Astrocyte (in vitro differentiated cells and primary cell): ENCODE measurements at regions not wholly inside any gene's neighbourhood (a gene's known extent, or its start where the extent isn't known, plus 50 kb on each side); places are given as distances from the start of the nearest gene placed in this dataset.
"Not testable (repeated sequence)": the region's sequence is repeated elsewhere in the genome, so short reads cannot be mapped to it uniquely, and the experiment has no call there.

ENCODE experiments used
- DNase-seq: peaks from one replicate; pipeline ENCODE4 v3.0.0-alpha.2; 2010; ENCODE audit warnings: low read depth
- FAIRE-seq: peaks from 2 replicates; lab custom pipeline; 2011; peaks lifted over from hg19 to GRCh38; lab: Jason Lieb, UNC
- H2AFZ ChIP-seq: 2 replicates; pipeline ENCODE4 v1.6.0; 2012; ENCODE audit warnings: low read depth, low read length, inconsistent platforms
- H3K27ac ChIP-seq: 2 replicates; pipeline ENCODE4 v1.5.1; 2011; ENCODE audit warnings: low read depth, low read length, inconsistent platforms
- H3K27me3 ChIP-seq: 2 replicates; pipeline ENCODE4 v1.6.0; 2011; ENCODE audit warnings: low read length, inconsistent platforms; ENCODE audit not compliant: insufficient read depth
- H3K36me3 ChIP-seq: 2 replicates; pipeline ENCODE4 v1.5.1; 2011; ENCODE audit warnings: low read length, inconsistent platforms; ENCODE audit not compliant: insufficient read depth
- H3K4me1 ChIP-seq: 2 replicates; pipeline ENCODE4 v1.5.1; 2011; ENCODE audit warnings: low read length, inconsistent platforms; ENCODE audit not compliant: insufficient read depth
- H3K4me2 ChIP-seq: 2 replicates; pipeline ENCODE4 v1.6.0; 2012; ENCODE audit warnings: low read length, inconsistent platforms
- H3K4me3 ChIP-seq: 2 replicates; pipeline ENCODE4 v1.5.1; 2011; ENCODE audit warnings: low read depth, mild to moderate bottlenecking, low read length, inconsistent platforms; ENCODE audit not compliant: insufficient read depth
- H3K79me2 ChIP-seq: 2 replicates; pipeline ENCODE4 v1.6.0; 2012; ENCODE audit warnings: mild to moderate bottlenecking, low read length, inconsistent platforms; ENCODE audit not compliant: insufficient read depth
- H3K9ac ChIP-seq: 2 replicates; pipeline ENCODE4 v1.6.0; 2012; ENCODE audit warnings: mild to moderate bottlenecking, low read length, inconsistent platforms
- H3K9me3 ChIP-seq: 2 replicates; pipeline ENCODE4 v1.5.1; 2012; ENCODE audit warnings: low read depth, mild to moderate bottlenecking, low read length, inconsistent platforms; ENCODE audit not compliant: insufficient read depth
- H4K20me1 ChIP-seq: 2 replicates; pipeline ENCODE4 v1.6.0; 2012; ENCODE audit warnings: low read length, inconsistent platforms; ENCODE audit not compliant: insufficient read depth
- H3K27ac Mint-ChIP-seq: one replicate; pipeline ENCODE4 v1.8.0; 2021; ENCODE audit warnings: mild to moderate bottlenecking, mixed read lengths; ENCODE audit not compliant: unreplicated experiment
- H3K27me3 Mint-ChIP-seq: one replicate; pipeline ENCODE4 v1.8.0; 2021; ENCODE audit warnings: low read depth, mixed read lengths; ENCODE audit not compliant: unreplicated experiment
- H3K36me3 Mint-ChIP-seq: one replicate; pipeline ENCODE4 v1.8.0; 2021; ENCODE audit warnings: low read depth, mixed read lengths; ENCODE audit not compliant: unreplicated experiment
- H3K4me1 Mint-ChIP-seq: one replicate; pipeline ENCODE4 v1.8.0; 2021; ENCODE audit warnings: low read depth, mixed read lengths; ENCODE audit not compliant: unreplicated experiment
- H3K4me3 Mint-ChIP-seq: one replicate; pipeline ENCODE4 v1.8.0; 2021; ENCODE audit warnings: mild to moderate bottlenecking, moderate library complexity, mixed read lengths; ENCODE audit not compliant: unreplicated experiment
- H3K9me3 Mint-ChIP-seq: one replicate; pipeline ENCODE4 v1.8.0; 2021; ENCODE audit warnings: mild to moderate bottlenecking, mixed read lengths; ENCODE audit not compliant: unreplicated experiment
- EZH2 ChIP-seq: IDR thresholded peaks from 2 replicates; pipeline ENCODE4 v1.6.1; 2012; ENCODE audit warnings: mild to moderate bottlenecking, low read length, inconsistent platforms; ENCODE audit not compliant: insufficient read depth
- TF ChIP-seq, protein P1 (sequence below): IDR thresholded peaks from 2 replicates; pipeline ENCODE4 v1.5.1; 2011; ENCODE audit warnings: low read depth, mild to moderate bottlenecking, inconsistent platforms, low read length, moderate library complexity; ENCODE audit not compliant: insufficient read depth

DNA sequence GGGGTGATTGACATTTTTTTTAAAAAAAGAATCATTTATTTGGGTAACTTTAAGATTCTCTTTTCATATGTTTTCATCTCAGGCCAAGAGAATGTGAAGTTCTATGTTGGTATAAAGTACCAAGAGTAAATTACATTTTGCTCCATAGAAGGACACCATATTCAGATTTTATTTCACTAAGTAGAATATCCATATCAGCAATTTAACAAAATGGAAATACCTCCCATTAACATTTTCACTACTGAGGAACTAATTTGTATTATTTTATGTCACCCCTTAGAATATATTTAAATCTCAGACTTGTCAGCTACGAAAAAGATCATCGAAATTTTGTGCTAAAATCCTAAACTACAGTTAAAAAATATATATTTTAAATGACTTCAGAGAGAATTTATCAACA is 274.3 kb downstream of the SEMA3D start:
- H3K27ac Mint-ChIP-seq: no peak overlapping the region
- H3K36me3 Mint-ChIP-seq: no peaks in the 10 kb centered on the region
- Histone ChIP-seq H3K9ac (no peak overlapping the region), H3K27me3 (no peaks in the 10 kb centered on the region), H3K27ac (no peak overlapping the region), H3K4me2 (no peak overlapping the region), H4K20me1 (no peaks in the 10 kb centered on the region), H3K4me1 (no peaks in the 10 kb centered on the region), H3K79me2 (no peaks in the 10 kb centered on the region), H2AFZ (no peak overlapping the region), H3K9me3 (no peaks in the 10 kb centered on the region), H3K4me3 (no peak overlapping the region), H3K36me3 (no peaks in the 10 kb centered on the region)
- H3K27me3 Mint-ChIP-seq: no peaks in the 10 kb centered on the region
- H3K4me1 Mint-ChIP-seq: no peaks in the 10 kb centered on the region
- no peak for DNase-seq
- FAIRE-seq: no peak
- no peaks in the 10 kb centered on the region for H3K9me3 Mint-ChIP-seq
- no peak for TF ChIP-seq EZH2
- TF ChIP-seq, protein P1, sequence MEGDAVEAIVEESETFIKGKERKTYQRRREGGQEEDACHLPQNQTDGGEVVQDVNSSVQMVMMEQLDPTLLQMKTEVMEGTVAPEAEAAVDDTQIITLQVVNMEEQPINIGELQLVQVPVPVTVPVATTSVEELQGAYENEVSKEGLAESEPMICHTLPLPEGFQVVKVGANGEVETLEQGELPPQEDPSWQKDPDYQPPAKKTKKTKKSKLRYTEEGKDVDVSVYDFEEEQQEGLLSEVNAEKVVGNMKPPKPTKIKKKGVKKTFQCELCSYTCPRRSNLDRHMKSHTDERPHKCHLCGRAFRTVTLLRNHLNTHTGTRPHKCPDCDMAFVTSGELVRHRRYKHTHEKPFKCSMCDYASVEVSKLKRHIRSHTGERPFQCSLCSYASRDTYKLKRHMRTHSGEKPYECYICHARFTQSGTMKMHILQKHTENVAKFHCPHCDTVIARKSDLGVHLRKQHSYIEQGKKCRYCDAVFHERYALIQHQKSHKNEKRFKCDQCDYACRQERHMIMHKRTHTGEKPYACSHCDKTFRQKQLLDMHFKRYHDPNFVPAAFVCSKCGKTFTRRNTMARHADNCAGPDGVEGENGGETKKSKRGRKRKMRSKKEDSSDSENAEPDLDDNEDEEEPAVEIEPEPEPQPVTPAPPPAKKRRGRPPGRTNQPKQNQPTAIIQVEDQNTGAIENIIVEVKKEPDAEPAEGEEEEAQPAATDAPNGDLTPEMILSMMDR: no peak
- no peak overlapping the region for H3K4me3 Mint-ChIP-seq

DNA sequence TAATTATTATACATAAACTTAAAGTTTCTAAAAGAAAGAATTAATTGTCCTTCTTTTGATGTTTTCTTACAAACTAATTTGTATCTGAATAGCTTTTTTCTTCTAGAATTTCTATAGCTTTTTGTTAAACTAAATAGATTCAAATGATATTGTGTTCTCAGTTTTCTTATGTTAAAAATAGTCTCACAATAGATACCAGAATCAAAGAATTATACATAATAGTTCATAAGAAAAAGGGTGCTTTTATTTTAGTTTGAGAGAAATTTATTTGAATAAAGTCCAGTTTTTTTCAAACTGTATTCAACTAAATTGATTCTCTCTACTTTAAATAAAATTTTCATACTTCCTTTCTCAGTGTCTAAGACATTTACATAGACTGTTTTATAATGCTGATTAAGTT is 274.8 kb downstream of the SEMA3D start:
- no peaks in the 10 kb centered on the region for H3K4me1 Mint-ChIP-seq
- Histone ChIP-seq H3K79me2 (no peaks in the 10 kb centered on the region), H3K36me3 (no peaks in the 10 kb centered on the region), H3K4me2 (no peak overlapping the region), H3K4me1 (no peaks in the 10 kb centered on the region), H4K20me1 (no peaks in the 10 kb centered on the region), H3K9ac (no peak overlapping the region), H2AFZ (no peak overlapping the region), H3K27ac (no peak overlapping the region), H3K27me3 (no peaks in the 10 kb centered on the region), H3K9me3 (no peaks in the 10 kb centered on the region), H3K4me3 (no peak overlapping the region)
- TF ChIP-seq EZH2: no peak
- no peak for FAIRE-seq
- H3K36me3 Mint-ChIP-seq: no peaks in the 10 kb centered on the region
- H3K4me3 Mint-ChIP-seq: no peak overlapping the region
- no peak for DNase-seq
- no peak overlapping the region for H3K27ac Mint-ChIP-seq
- no peaks in the 10 kb centered on the region for H3K27me3 Mint-ChIP-seq
- H3K9me3 Mint-ChIP-seq: no peaks in the 10 kb centered on the region

DNA sequence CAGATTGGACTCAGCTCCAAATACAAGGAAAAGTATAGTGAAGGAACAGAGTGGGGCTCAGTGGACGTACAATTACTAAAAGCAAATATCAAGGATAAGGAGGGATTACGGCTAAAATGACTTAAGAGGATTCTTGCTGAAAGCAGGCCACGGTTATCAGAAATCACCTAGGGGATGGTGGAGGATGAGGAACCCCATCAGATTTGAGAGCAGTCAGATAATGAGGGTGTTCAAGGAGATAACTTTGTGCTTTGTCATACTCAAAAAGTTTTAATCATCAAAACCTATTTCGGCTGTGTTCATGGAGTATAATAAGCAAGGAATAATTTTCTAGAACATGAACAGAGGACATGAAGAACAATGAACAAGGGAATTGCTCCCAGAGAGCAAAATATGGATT is 275.8 kb downstream of the SEMA3D start:
- Histone ChIP-seq H2AFZ (no peak overlapping the region), H4K20me1 (no peaks in the 10 kb centered on the region), H3K36me3 (no peaks in the 10 kb centered on the region), H3K27ac (no peak overlapping the region), H3K4me2 (no peak overlapping the region), H3K9me3 (no peaks in the 10 kb centered on the region), H3K4me1 (no peaks in the 10 kb centered on the region), H3K9ac (no peak overlapping the region), H3K79me2 (no peaks in the 10 kb centered on the region), H3K4me3 (no peak overlapping the region), H3K27me3 (no peaks in the 10 kb centered on the region)
- Mint-ChIP-seq H3K9me3 (no peaks in the 10 kb centered on the region), H3K4me1 (no peaks in the 10 kb centered on the region), H3K27ac (no peak overlapping the region), H3K4me3 (no peak overlapping the region), H3K36me3 (no peaks in the 10 kb centered on the region), H3K27me3 (no peaks in the 10 kb centered on the region)
- DNase-seq (no peak), FAIRE-seq (no peak)
- no peak for TF ChIP-seq EZH2
- TF ChIP-seq, protein P1: no peak

DNA sequence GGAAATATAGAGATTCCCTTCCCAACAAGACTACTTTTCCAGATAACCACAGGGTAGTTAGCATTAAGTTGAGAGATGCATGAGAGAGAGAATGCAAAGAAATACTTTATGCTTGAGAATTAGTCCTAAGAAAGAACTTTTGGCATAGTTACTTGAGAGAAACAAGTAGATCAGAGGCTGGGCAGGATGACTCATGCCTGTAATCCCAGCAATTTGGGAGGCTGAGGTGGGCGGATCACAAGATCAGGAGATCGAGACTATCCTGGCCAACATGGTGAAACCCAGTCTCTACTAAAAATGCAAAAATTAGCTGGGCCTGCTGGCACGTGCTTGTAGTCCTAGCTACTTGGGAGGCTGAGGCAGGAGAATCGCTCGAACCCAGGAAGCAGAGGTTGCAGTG is 276.5 kb downstream of the SEMA3D start:
- not testable (repeated sequence) for H4K20me1 ChIP-seq, H3K4me3 Mint-ChIP-seq, FAIRE-seq, H3K27ac Mint-ChIP-seq, H3K4me1 Mint-ChIP-seq, H3K27ac ChIP-seq, H3K9ac ChIP-seq, H3K79me2 ChIP-seq, DNase-seq, H2AFZ ChIP-seq, H3K36me3 Mint-ChIP-seq, H3K36me3 ChIP-seq, H3K27me3 ChIP-seq, H3K9me3 ChIP-seq, H3K4me1 ChIP-seq, H3K27me3 Mint-ChIP-seq, H3K4me2 ChIP-seq, H3K9me3 Mint-ChIP-seq, H3K4me3 ChIP-seq
